HepG2 (cell line): ENCODE measurements at regions not wholly inside any gene's neighbourhood (a gene's known extent, or its start where the extent isn't known, plus 50 kb on each side); places are given as distances from the start of the nearest gene placed in this dataset.

Experiments
- ADNP ChIP-seq: sonication (generic); formaldehyde crosslinking; IDR thresholded peaks from 2 replicates; pipeline ENCODE4 v1.4.0; 2020; ENCODE audit warnings: missing genetic modification reagents
- BCL6 ChIP-seq: IDR thresholded peaks from 2 replicates; pipeline ENCODE4 v1.6.1; 2016; ENCODE audit warnings: missing genetic modification reagents, missing compliant biosample characterization
- HDAC1 ChIP-seq: sonication (generic); formaldehyde crosslinking; IDR thresholded peaks from 2 replicates; pipeline ENCODE4 v1.5.1; 2020; ENCODE audit warnings: mild to moderate bottlenecking, missing genetic modification reagents
- HOXA5 ChIP-seq: sonication (generic); formaldehyde crosslinking; IDR thresholded peaks from 2 replicates; pipeline ENCODE4 v1.4.0; 2020; ENCODE audit warnings: missing genetic modification reagents
- IKZF1 ChIP-seq: fragments of 450-650 bp; IDR thresholded peaks from 2 replicates; pipeline ENCODE4 v1.7.1; 2016
- MED13 ChIP-seq: sonication (generic); formaldehyde crosslinking; IDR thresholded peaks from 2 replicates; pipeline ENCODE4 v1.5.0; 2020; ENCODE audit warnings: missing genetic modification reagents
- NFAT5 ChIP-seq: sonication (generic); formaldehyde crosslinking; IDR thresholded peaks from 2 replicates; pipeline ENCODE4 v1.4.0; 2020; ENCODE audit warnings: missing genetic modification reagents
- NFYB ChIP-seq: sonication (generic); formaldehyde crosslinking; IDR thresholded peaks from 2 replicates; pipeline ENCODE4 v1.4.0; 2020; ENCODE audit warnings: missing genetic modification reagents
- TAF1 ChIP-seq: sonication (generic); formaldehyde crosslinking; IDR thresholded peaks from 2 replicates; pipeline ENCODE4 v1.4.0; 2020; ENCODE audit warnings: missing genetic modification reagents
- THAP11 ChIP-seq: IDR thresholded peaks from 2 replicates; pipeline ENCODE4 v1.6.1; 2016; ENCODE audit warnings: missing biosample characterization, missing genetic modification reagents
- TSC22D2 ChIP-seq: sonication (generic); formaldehyde crosslinking; IDR thresholded peaks from 2 replicates; pipeline ENCODE4 v1.5.1; 2020; ENCODE audit warnings: missing genetic modification reagents, mild to moderate bottlenecking, borderline replicate concordance
- ZC3H4 ChIP-seq: sonication (generic); formaldehyde crosslinking; IDR thresholded peaks from 2 replicates; pipeline ENCODE4 v1.4.0; 2020; ENCODE audit warnings: missing genetic modification reagents, borderline replicate concordance
- ZMAT3 ChIP-seq: sonication (generic); formaldehyde crosslinking; conservative IDR thresholded peaks from 2 replicates; pipeline ENCODE4 v1.7.0; 2021; ENCODE audit warnings: missing genetic modification reagents
- ZNF234 ChIP-seq: sonication (generic); formaldehyde crosslinking; conservative IDR thresholded peaks from 2 replicates; pipeline ENCODE4 v1.5.1; 2020; ENCODE audit warnings: mild to moderate bottlenecking, missing genetic modification reagents
- ZNF24 ChIP-seq: fragments of 450-650 bp; IDR thresholded peaks from 2 replicates; pipeline ENCODE4 v1.6.1; 2017; ENCODE audit warnings: antibody characterized with exemption, mild to moderate bottlenecking
- ZNF253 ChIP-seq: sonication (generic); formaldehyde crosslinking; IDR thresholded peaks from 2 replicates; pipeline ENCODE4 v1.8.0; 2022; ENCODE audit warnings: mild to moderate bottlenecking, missing genetic modification reagents, borderline replicate concordance
- ZNF292 ChIP-seq: sonication (generic); formaldehyde crosslinking; IDR thresholded peaks from 2 replicates; pipeline ENCODE4 v1.8.1; 2022; ENCODE audit warnings: mild to moderate bottlenecking, low read depth, missing genetic modification reagents, borderline replicate concordance
- ZNF34 ChIP-seq: sonication (generic); formaldehyde crosslinking; IDR thresholded peaks from 2 replicates; pipeline ENCODE4 v1.4.0; 2020; ENCODE audit warnings: mild to moderate bottlenecking, missing genetic modification reagents, borderline replicate concordance
- ZNF589 ChIP-seq: sonication (generic); formaldehyde crosslinking; conservative IDR thresholded peaks from 2 replicates; pipeline ENCODE4 v1.8.0; 2022; ENCODE audit warnings: mild to moderate bottlenecking, moderate library complexity, missing genetic modification reagents
- ZNF629 ChIP-seq: sonication (generic); formaldehyde crosslinking; conservative IDR thresholded peaks from 2 replicates; pipeline ENCODE4 v1.5.0; 2020; ENCODE audit warnings: missing genetic modification reagents
- ZNF670 ChIP-seq: sonication (generic); formaldehyde crosslinking; IDR thresholded peaks from 2 replicates; pipeline ENCODE4 v1.8.0; 2022; ENCODE audit warnings: mild to moderate bottlenecking, missing genetic modification reagents, borderline replicate concordance
- ZNF746 ChIP-seq: sonication (generic); formaldehyde crosslinking; IDR thresholded peaks from 2 replicates; pipeline ENCODE4 v1.8.0; 2022; ENCODE audit warnings: mild to moderate bottlenecking, missing genetic modification reagents
- ZNF816 ChIP-seq: sonication (generic); formaldehyde crosslinking; IDR thresholded peaks from 2 replicates; pipeline ENCODE4 v1.8.0; 2022; ENCODE audit warnings: missing genetic modification reagents, mild to moderate bottlenecking, borderline replicate concordance
- ZNF850 ChIP-seq: sonication (generic); formaldehyde crosslinking; conservative IDR thresholded peaks from 2 replicates; pipeline ENCODE4 v1.9.0; 2021; ENCODE audit warnings: mild to moderate bottlenecking, missing genetic modification reagents
- TF ChIP-seq, protein P1 (sequence below): sonication (generic); formaldehyde crosslinking; IDR thresholded peaks from 2 replicates; pipeline ENCODE4 v1.8.0; 2022; ENCODE audit warnings: mild to moderate bottlenecking, missing genetic modification reagents, moderate library complexity
- TF ChIP-seq, protein P2 (sequence below): sonication (generic); formaldehyde crosslinking; IDR thresholded peaks from 2 replicates; pipeline ENCODE4 v1.4.0; 2020; ENCODE audit warnings: missing genetic modification reagents; ENCODE audit errors: not compliant biosample characterization

- TF ChIP-seq NFAT5 (CRISPR knock-in tag): no peak
- TF ChIP-seq ZNF629 (CRISPR knock-in tag): peak; percentile 88
- no peak for TF ChIP-seq ZNF34 (CRISPR knock-in tag)
- no peak for TF ChIP-seq HOXA5 (CRISPR knock-in tag)
- TF ChIP-seq BCL6 (CRISPR knock-in tag): no peak
- TF ChIP-seq HDAC1 (CRISPR knock-in tag): peak; percentile 25
- TF ChIP-seq ZC3H4 (CRISPR knock-in tag): no peak
- TF ChIP-seq ZNF589 (CRISPR knock-in tag): no peak
- no peak; the same call in 1 of the 2 replicates for TF ChIP-seq ADNP (CRISPR knock-in tag)
- no peak for TF ChIP-seq ZMAT3 (CRISPR knock-in tag)
- TF ChIP-seq ZNF850 (CRISPR knock-in tag): peak; percentile 78; the same call in 1 of the 2 replicates
- TF ChIP-seq, protein P1, sequence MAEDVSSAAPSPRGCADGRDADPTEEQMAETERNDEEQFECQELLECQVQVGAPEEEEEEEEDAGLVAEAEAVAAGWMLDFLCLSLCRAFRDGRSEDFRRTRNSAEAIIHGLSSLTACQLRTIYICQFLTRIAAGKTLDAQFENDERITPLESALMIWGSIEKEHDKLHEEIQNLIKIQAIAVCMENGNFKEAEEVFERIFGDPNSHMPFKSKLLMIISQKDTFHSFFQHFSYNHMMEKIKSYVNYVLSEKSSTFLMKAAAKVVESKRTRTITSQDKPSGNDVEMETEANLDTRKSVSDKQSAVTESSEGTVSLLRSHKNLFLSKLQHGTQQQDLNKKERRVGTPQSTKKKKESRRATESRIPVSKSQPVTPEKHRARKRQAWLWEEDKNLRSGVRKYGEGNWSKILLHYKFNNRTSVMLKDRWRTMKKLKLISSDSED: no peak
- TF ChIP-seq IKZF1: no peak
- TF ChIP-seq ZNF670 (CRISPR knock-in tag): 0 out of 2 replicates have a peak, but pooled peaks have one; percentile 51
- TF ChIP-seq ZNF24: peak; percentile 95
- TF ChIP-seq ZNF746 (CRISPR knock-in tag): no peak
- 0 out of 2 replicates have a peak, but pooled peaks have one; percentile 59 for TF ChIP-seq ZNF816 (CRISPR knock-in tag)
- TF ChIP-seq NFYB (CRISPR knock-in tag): no peak
- TF ChIP-seq, protein P2, sequence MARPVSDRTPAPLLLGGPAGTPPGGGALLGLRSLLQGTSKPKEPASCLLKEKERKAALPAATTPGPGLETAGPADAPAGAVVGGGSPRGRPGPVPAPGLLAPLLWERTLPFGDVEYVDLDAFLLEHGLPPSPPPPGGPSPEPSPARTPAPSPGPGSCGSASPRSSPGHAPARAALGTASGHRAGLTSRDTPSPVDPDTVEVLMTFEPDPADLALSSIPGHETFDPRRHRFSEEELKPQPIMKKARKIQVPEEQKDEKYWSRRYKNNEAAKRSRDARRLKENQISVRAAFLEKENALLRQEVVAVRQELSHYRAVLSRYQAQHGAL: no peak
- TF ChIP-seq TAF1 (CRISPR knock-in tag): no peak
- no peak for TF ChIP-seq THAP11 (CRISPR knock-in tag)
- no peak for TF ChIP-seq MED13 (CRISPR knock-in tag)
- no peak for TF ChIP-seq ZNF253 (CRISPR knock-in tag)
- TF ChIP-seq TSC22D2 (CRISPR knock-in tag): no peak
- TF ChIP-seq ZNF292 (CRISPR knock-in tag): no peak
- no peak for TF ChIP-seq ZNF234
These were observed 173.8 kb downstream of the ZFP64 start (continued) for GRCh38 chr20:52017669-52018317.
